Skin epidermis (tissue), 12 donors: ENCODE measurements at regions not wholly inside any gene's neighbourhood (a gene's known extent, or its start where the extent isn't known, plus 50 kb on each side); places are given as distances from the start of the nearest gene placed in this dataset.
A peak's percentile ranks its signal among the peaks of the same experiment; 100 is the strongest.
"Not testable (repeated sequence)": the region's sequence is repeated elsewhere in the genome, so short reads cannot be mapped to it uniquely, and the experiment has no call there.

ENCODE experiments used
- H3K27ac ChIP-seq, 21 experiments: fragments of 200-600 bp; sonication (generic) in 11 of 21; one replicate each; pipeline ENCODE4 v1.5.0; 2020; ENCODE audit warnings: mild to moderate bottlenecking in 3 of 21, inconsistent platforms in 2 of 21, moderate library complexity in 2 of 21
- H3K4me3 ChIP-seq, 7 experiments: fragments of 200-600 bp; sonication (generic) in 2 of 7; one replicate each; pipeline ENCODE4 v1.5.0; 2020; ENCODE audit warnings: inconsistent platforms in 2 of 7, mild to moderate bottlenecking in 2 of 7, moderate library complexity in 1 of 7

- H3K27ac ChIP-seq = no peak overlapping the region
- no peak overlapping the region for H3K4me3 ChIP-seq
Measured at GRCh38 chr15:95032156-95032555, 800.8 kb downstream of the MCTP2 start.

GRCh38 chr15:95035106-95035505 is 803.7 kb downstream of the MCTP2 start:
- H3K27ac ChIP-seq = no peak overlapping the region
- H3K4me3 ChIP-seq = no peak overlapping the region

- Histone ChIP-seq H3K4me3 (no peak overlapping the region), H3K27ac (no peak overlapping the region)
Measured at GRCh38 chr15:95041297-95041696, 809.9 kb downstream of the MCTP2 start.

GRCh38 chr15:95043236-95043932 is 812.0 kb downstream of the MCTP2 start:
- H3K27ac ChIP-seq, H3K4me3 ChIP-seq: not testable (repeated sequence)

- no peak overlapping the region for H3K27ac ChIP-seq
- no peak overlapping the region for H3K4me3 ChIP-seq
Measured at GRCh38 chr15:95043933-95044313, 812.6 kb downstream of the MCTP2 start.

GRCh38 chr15:95044745-95045417 is 813.5 kb downstream of the MCTP2 start:
- no peak overlapping the region for H3K27ac ChIP-seq
- H3K4me3 ChIP-seq = no peak overlapping the region

- no peak overlapping the region for H3K4me3 ChIP-seq
- no peak overlapping the region for H3K27ac ChIP-seq
Measured at GRCh38 chr15:95051861-95052260, 820.5 kb downstream of the MCTP2 start.

- Histone ChIP-seq H3K27ac (no peak overlapping the region), H3K4me3 (no peak overlapping the region)
Measured at GRCh38 chr15:95059346-95059905, 828.1 kb downstream of the MCTP2 start.

GRCh38 chr15:95068701-95069521 is 837.5 kb downstream of the MCTP2 start:
- Histone ChIP-seq H3K4me3 (no peak overlapping the region), H3K27ac (no peak overlapping the region)

- no peak overlapping the region for H3K4me3 ChIP-seq
- H3K27ac ChIP-seq = no peak overlapping the region
Measured at GRCh38 chr15:95075792-95076677, 844.7 kb downstream of the MCTP2 start.

GRCh38 chr15:95076678-95076990 is 845.3 kb downstream of the MCTP2 start:
- Histone ChIP-seq H3K27ac (no peak overlapping the region), H3K4me3 (no peak overlapping the region)

GRCh38 chr15:95078003-95078402 is 846.6 kb downstream of the MCTP2 start:
- no peak overlapping the region for H3K27ac ChIP-seq
- H3K4me3 ChIP-seq = no peak overlapping the region

GRCh38 chr15:95080228-95080627 is 848.9 kb downstream of the MCTP2 start:
- H3K4me3 ChIP-seq, H3K27ac ChIP-seq: not testable (repeated sequence)

GRCh38 chr15:95085056-95085455 is 853.7 kb downstream of the MCTP2 start:
- Histone ChIP-seq H3K27ac (no peak overlapping the region), H3K4me3 (no peak overlapping the region)

GRCh38 chr15:95086531-95087252 is 855.3 kb downstream of the MCTP2 start:
- H3K4me3 ChIP-seq = no peak overlapping the region

GRCh38 chr15:95087253-95087609 is 855.9 kb downstream of the MCTP2 start:
- Histone ChIP-seq H3K27ac (peak overlapping the region in 1 of 21 experiments; percentile 4), H3K4me3 (no peak overlapping the region)

More at GRCh38 chr15:95086531-95087252, 855.3 kb downstream of the MCTP2 start:
- H3K27ac ChIP-seq = peak overlapping the region in 1 of 21 experiments; percentile 4

- H3K27ac ChIP-seq = no peak overlapping the region
- H3K4me3 ChIP-seq = no peak overlapping the region
Measured at GRCh38 chr15:95091444-95091843, 860.1 kb downstream of the MCTP2 start.

- no peak overlapping the region for H3K27ac ChIP-seq
- no peak overlapping the region for H3K4me3 ChIP-seq
Measured at GRCh38 chr15:95095250-95095649, 863.9 kb downstream of the MCTP2 start.

GRCh38 chr15:95096651-95097050 is 865.3 kb downstream of the MCTP2 start:
- Histone ChIP-seq H3K4me3 (no peak overlapping the region), H3K27ac (no peak overlapping the region)
